Ovary (tissue), 7 donors: ENCODE measurements at regions not wholly inside any gene's neighbourhood (a gene's known extent, or its start where the extent isn't known, plus 50 kb on each side); places are given as distances from the start of the nearest gene placed in this dataset.

Experiments
- DNase-seq, 5 donors: peaks; one replicate each; pipeline ENCODE4 v3.0.0-alpha.2; 2019 to 2020
- H3K27ac ChIP-seq, 2 donors: fragments of 200-600 bp; one replicate each; pipeline versions ENCODE4 v1.5.1 to v1.8.0; 2019 to 2022
- H3K27me3 ChIP-seq: fragments of 200-600 bp; one replicate; pipeline ENCODE4 v1.8.0; 2022
- H3K36me3 ChIP-seq: fragments of 200-600 bp; sonication (generic); one replicate; pipeline ENCODE4 v1.5.1; 2019
- H3K4me1 ChIP-seq: one replicate; pipeline ENCODE4 v1.8.1; 2013; ENCODE audit warnings: mild to moderate bottlenecking, moderate library complexity; ENCODE audit not compliant: insufficient read depth
- H3K4me3 ChIP-seq: fragments of 200-600 bp; sonication (generic); one replicate; pipeline ENCODE4 v1.5.1; 2017
- H3K9me3 ChIP-seq, 2 donors: fragments of 200-600 bp in 1 of 2; sonication (generic) in 1 of 2; one replicate each; pipeline versions ENCODE4 v1.5.1 to v1.8.1; 2013 to 2019; ENCODE audit warnings: mild to moderate bottlenecking in 1 of 2, moderate library complexity in 1 of 2
- EP300 ChIP-seq: sonication (generic); formaldehyde crosslinking; IDR thresholded peaks from one replicate; pipeline ENCODE4 v1.6.1; 2017; ENCODE audit warnings: antibody characterized with exemption
- POLR2A ChIP-seq: fragments of 450-650 bp; IDR thresholded peaks from one replicate; pipeline ENCODE4 v1.6.1; 2017; ENCODE audit warnings: antibody characterized with exemption, mild to moderate bottlenecking, moderate library complexity
- WGBS, 3 donors: extraction: QIAGEN DNeasy Blood & Tissue Kit in 1 of 3; methylation state at CpG; one replicate each; pipeline versions ENCODE4 v1.1.5 to v1.1.7; 2013 to 2017; 5-methylcytosine and 5-hydroxymethylcytosine counted together
- intact Hi-C, 4 donors: fragments of 100-400 bp; cut with DNase I; formaldehyde crosslinking; loops; one replicate each; pipeline versions ENCODE4 v1.11.0 to v1.15.1; 2022 to 2023
- TF ChIP-seq, protein P1 (sequence below), 3 donors: fragments of 450-650 bp in 2 of 3; fragments of 200-600 bp in 1 of 3; IDR thresholded peaks; one replicate each; pipeline versions ENCODE4 v1.5.1 to v1.8.0; 2016 to 2022; ENCODE audit warnings: antibody characterized with exemption in 3 of 3, mild to moderate bottlenecking in 1 of 3
- donor health status: DM: no; HTN: no; CAD: no; lungs with moderate emphysema.
- donor health status: DM: no; HTN: no; CAD: no.
- donor health status: Bipolar disorder and iron deficiency.
- donor health status: DM: no; HTN: no; CAD: no.
- donor health status: DM: yes; HTN: yes; CAD: no.

DNA sequence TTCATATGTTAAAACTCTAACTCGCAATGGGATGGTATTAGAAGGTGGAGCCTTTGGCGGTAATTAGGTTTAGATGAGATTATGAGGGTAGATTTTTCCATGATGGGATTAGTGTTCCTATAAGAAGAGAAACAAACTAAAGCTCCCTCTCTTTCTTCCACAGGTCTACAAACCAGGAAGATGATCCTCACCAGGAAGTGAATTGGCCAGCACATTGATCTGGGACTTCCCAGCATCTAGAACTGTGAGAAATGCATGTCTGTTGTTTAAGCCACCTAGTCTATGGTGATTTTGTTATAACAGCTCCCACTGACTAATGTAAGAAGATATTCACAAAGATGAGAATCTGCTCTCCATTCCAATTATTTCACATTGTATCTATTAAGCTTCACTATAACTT is 2266.9 kb downstream of the PCDH7 start:
- 76 to 94% (median 85%) methylated on average over 2 of the region's 2 CpGs for WGBS, 3 donors

DNA sequence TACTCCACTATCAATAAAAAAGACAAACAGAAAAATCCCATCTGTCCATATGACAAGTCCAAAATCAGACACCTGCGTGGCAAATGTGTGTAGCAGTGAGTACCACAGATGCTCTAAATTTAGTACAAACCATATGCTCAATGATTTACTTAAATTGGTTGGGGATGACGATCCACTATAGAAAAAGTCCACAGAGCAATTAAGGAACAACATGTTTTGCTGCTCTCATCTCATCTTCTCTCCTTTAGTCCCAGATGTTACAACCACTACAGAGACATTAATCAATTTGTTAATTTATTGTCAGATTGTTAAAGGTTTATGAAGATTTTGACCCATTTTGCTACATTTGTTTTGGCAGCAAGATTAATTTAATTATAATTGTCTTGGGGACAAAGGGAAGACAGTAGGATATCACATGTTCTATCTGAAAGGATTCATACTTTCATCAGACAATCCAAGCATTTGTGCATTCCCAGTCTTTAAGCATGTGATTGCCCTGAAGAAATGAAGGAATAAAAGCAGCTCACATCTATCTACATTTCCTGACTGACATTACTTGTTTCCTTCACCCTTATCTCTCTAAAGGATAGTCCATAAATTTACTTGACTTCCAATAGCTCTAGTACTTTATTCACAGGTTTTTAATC is 2268.1 kb downstream of the PCDH7 start:
- WGBS, 3 donors: 49 to 56% (median 56%) methylated on average over 2 of the region's 2 CpGs
- intact Hi-C loops: no loop called here
- no peaks in the 10 kb centered on the region for H3K27me3 ChIP-seq
- no peaks in the 10 kb centered on the region for H3K4me1 ChIP-seq
- H3K4me3 ChIP-seq: no peak overlapping the region
- DNase-seq: no peak
- H3K36me3 ChIP-seq: no peaks in the 10 kb centered on the region
- H3K9me3 ChIP-seq: no peaks in the 10 kb centered on the region
- H3K27ac ChIP-seq: no peak overlapping the region
- TF ChIP-seq, protein P1, sequence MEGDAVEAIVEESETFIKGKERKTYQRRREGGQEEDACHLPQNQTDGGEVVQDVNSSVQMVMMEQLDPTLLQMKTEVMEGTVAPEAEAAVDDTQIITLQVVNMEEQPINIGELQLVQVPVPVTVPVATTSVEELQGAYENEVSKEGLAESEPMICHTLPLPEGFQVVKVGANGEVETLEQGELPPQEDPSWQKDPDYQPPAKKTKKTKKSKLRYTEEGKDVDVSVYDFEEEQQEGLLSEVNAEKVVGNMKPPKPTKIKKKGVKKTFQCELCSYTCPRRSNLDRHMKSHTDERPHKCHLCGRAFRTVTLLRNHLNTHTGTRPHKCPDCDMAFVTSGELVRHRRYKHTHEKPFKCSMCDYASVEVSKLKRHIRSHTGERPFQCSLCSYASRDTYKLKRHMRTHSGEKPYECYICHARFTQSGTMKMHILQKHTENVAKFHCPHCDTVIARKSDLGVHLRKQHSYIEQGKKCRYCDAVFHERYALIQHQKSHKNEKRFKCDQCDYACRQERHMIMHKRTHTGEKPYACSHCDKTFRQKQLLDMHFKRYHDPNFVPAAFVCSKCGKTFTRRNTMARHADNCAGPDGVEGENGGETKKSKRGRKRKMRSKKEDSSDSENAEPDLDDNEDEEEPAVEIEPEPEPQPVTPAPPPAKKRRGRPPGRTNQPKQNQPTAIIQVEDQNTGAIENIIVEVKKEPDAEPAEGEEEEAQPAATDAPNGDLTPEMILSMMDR (IDR thresholded peaks at IDR 0.05): no peak
- TF ChIP-seq POLR2A: no peak
- no peak for TF ChIP-seq EP300

More for the DNA sequence above, 2266.9 kb downstream of the PCDH7 start:
- no peaks in the 10 kb centered on the region for H3K27me3 ChIP-seq
- TF ChIP-seq EP300 (no peak), POLR2A (no peak)
- TF ChIP-seq, protein P1 (IDR thresholded peaks at IDR 0.05): no peak
- no peak overlapping the region for H3K4me3 ChIP-seq
- no peak overlapping the region for H3K27ac ChIP-seq
- H3K9me3 ChIP-seq: no peaks in the 10 kb centered on the region
- intact Hi-C loops: no loop called here
- DNase-seq: no peak
- H3K4me1 ChIP-seq: no peaks in the 10 kb centered on the region
- no peaks in the 10 kb centered on the region for H3K36me3 ChIP-seq

GRCh38 chr4:32991663-32992062 is 2271.5 kb downstream of the PCDH7 start:
- intact Hi-C loops: no loop called here
- Histone ChIP-seq H3K4me3 (no peak overlapping the region), H3K9me3 (no peaks in the 10 kb centered on the region), H3K4me1 (no peaks in the 10 kb centered on the region), H3K27me3 (no peaks in the 10 kb centered on the region), H3K27ac (no peak overlapping the region), H3K36me3 (no peaks in the 10 kb centered on the region)
- DNase-seq: no peak
- 69 to 89% (median 72%) methylated on average over 1 of the region's 1 CpG for WGBS, 3 donors
- TF ChIP-seq, protein P1 (IDR thresholded peaks at IDR 0.05): no peak
- TF ChIP-seq POLR2A (no peak), EP300 (no peak)

- intact Hi-C loops: no loop called here
- Histone ChIP-seq H3K4me3 (no peak overlapping the region), H3K27ac (no peak overlapping the region), H3K36me3 (no peaks in the 10 kb centered on the region), H3K4me1 (no peaks in the 10 kb centered on the region), H3K9me3 (no peaks in the 10 kb centered on the region), H3K27me3 (no peaks in the 10 kb centered on the region)
- DNase-seq: no peak
- TF ChIP-seq POLR2A: no peak
- TF ChIP-seq EP300: no peak
- TF ChIP-seq, protein P1 (IDR thresholded peaks at IDR 0.05): no peak
- WGBS, 3 donors: 74 to 81% (median 76%) methylated on average over 3 of the region's 3 CpGs
These were observed 2275.1 kb downstream of the PCDH7 start for GRCh38 chr4:32994981-32995881.
